Osteoblast (primary cell): ENCODE measurements at regions not wholly inside any gene's neighbourhood (a gene's known extent, or its start where the extent isn't known, plus 50 kb on each side); places are given as distances from the start of the nearest gene placed in this dataset.

Experiments used
- DNase-seq: peaks from one replicate; pipeline ENCODE4 v3.0.0; 2011; ENCODE audit warnings: low spot score, mixed read lengths; ENCODE audit not compliant: insufficient read length; ENCODE audit errors: missing footprints
- H2AFZ ChIP-seq: 2 replicates; pipeline ENCODE4 v1.6.0; 2011; ENCODE audit warnings: mild to moderate bottlenecking, low read length
- H3K27ac ChIP-seq: 2 replicates; pipeline ENCODE4 v1.5.1; 2011; ENCODE audit warnings: mild to moderate bottlenecking, low read depth, low read length, moderate library complexity
- H3K27me3 ChIP-seq: 2 replicates; pipeline ENCODE4 v1.6.0; 2012; ENCODE audit warnings: mild to moderate bottlenecking, control low read depth, inconsistent platforms, low read length, moderate library complexity; ENCODE audit not compliant: insufficient read depth
- H3K36me3 ChIP-seq: 2 replicates; pipeline ENCODE4 v1.5.1; 2011; ENCODE audit warnings: mild to moderate bottlenecking, low read length, control low read depth, moderate library complexity; ENCODE audit not compliant: insufficient read depth
- H3K4me1 ChIP-seq: 2 replicates; pipeline ENCODE4 v1.5.1; 2011; ENCODE audit warnings: mild to moderate bottlenecking, low read length, control low read depth, moderate library complexity; ENCODE audit not compliant: insufficient read depth
- H3K4me2 ChIP-seq: 2 replicates; pipeline ENCODE4 v1.6.0; 2011; ENCODE audit warnings: mild to moderate bottlenecking, low read length; ENCODE audit not compliant: insufficient read depth
- H3K4me3 ChIP-seq: fragments of 200-600 bp; sonication (generic); 3 replicates; pipeline ENCODE4 v1.5.1; 2012; ENCODE audit warnings: mild to moderate bottlenecking, low read length, inconsistent platforms; ENCODE audit not compliant: insufficient read depth
- H3K79me2 ChIP-seq: 2 replicates; pipeline ENCODE4 v1.6.0; 2012; ENCODE audit warnings: mild to moderate bottlenecking, low read length, control low read depth, inconsistent platforms; ENCODE audit not compliant: insufficient read depth
- H3K9me3 ChIP-seq: 2 replicates; pipeline ENCODE4 v1.5.1; 2011; ENCODE audit warnings: low read depth, low read length, control low read depth
- H4K20me1 ChIP-seq: 2 replicates; pipeline ENCODE4 v1.6.0; 2012; ENCODE audit warnings: mild to moderate bottlenecking, low read length, control low read depth; ENCODE audit not compliant: insufficient read depth
- TF ChIP-seq, protein P1 (sequence below): IDR thresholded peaks from 2 replicates; pipeline ENCODE4 v1.5.1; 2011; ENCODE audit warnings: mild to moderate bottlenecking, low read depth, low read length, moderate library complexity; ENCODE audit errors: extremely low read depth

DNA sequence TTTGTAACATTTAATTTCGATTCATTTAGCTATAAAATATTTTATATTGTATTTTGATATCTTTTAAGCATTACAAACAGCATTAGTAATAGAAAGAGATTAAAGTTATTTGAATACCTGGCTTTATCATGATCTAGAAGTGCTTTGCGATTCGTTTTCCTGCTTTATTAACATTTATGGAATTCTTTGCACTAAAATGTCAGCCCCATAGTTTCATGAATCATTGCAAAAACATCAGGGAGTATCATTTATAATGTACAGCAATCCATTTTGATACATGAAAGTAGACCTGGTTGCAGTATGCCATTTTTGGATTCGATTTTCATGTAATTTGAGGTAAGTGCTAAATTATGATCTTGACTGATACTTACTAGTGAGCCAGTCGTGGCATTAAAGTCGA, 108.0 kb upstream of the DPYD start:
- no peak for DNase-seq
- Histone ChIP-seq H3K36me3 (no peaks in the 10 kb centered on the region), H3K4me3 (peak overlapping the region; percentile 27), H3K4me2 (peak overlapping the region; percentile 67), H2AFZ (peak overlapping the region; percentile 17), H3K9me3 (no peaks in the 10 kb centered on the region), H4K20me1 (no peaks in the 10 kb centered on the region), H3K4me1 (peaks cover 32% of the 10 kb centered on the region), H3K27ac (peak overlapping the region; percentile 67), H3K27me3 (no peaks in the 10 kb centered on the region), H3K79me2 (peaks cover 60% of the 10 kb centered on the region)
- TF ChIP-seq, protein P1, sequence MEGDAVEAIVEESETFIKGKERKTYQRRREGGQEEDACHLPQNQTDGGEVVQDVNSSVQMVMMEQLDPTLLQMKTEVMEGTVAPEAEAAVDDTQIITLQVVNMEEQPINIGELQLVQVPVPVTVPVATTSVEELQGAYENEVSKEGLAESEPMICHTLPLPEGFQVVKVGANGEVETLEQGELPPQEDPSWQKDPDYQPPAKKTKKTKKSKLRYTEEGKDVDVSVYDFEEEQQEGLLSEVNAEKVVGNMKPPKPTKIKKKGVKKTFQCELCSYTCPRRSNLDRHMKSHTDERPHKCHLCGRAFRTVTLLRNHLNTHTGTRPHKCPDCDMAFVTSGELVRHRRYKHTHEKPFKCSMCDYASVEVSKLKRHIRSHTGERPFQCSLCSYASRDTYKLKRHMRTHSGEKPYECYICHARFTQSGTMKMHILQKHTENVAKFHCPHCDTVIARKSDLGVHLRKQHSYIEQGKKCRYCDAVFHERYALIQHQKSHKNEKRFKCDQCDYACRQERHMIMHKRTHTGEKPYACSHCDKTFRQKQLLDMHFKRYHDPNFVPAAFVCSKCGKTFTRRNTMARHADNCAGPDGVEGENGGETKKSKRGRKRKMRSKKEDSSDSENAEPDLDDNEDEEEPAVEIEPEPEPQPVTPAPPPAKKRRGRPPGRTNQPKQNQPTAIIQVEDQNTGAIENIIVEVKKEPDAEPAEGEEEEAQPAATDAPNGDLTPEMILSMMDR = no peak

DNA sequence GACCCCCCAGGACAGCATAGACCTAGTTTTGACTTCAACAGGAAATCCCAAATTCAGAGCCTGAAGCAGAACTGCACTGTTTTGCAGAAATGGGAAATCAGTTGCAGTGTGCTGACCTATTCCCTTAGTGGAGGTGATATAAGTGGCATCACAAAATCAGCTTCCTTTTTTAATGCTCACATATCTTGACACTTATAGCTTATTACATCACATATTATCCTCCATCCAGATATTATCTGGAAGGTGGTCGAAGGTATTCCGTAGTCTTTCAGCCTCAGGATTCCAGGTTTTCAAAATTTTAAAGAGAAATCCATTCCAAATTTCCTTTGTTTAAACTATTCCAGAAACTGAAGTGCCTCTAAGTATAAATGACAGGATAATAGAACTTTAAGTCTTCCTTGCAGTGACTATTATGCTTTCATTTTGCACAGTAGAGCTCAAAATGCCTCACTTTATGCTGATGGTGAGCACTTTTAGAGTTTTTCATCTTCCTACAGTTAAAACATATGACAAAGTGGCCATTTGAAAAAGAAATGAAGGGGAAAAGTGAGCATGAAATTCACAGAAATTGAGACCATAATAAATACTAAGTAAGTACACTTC, 106.4 kb upstream of the DPYD start:
- no peaks in the 10 kb centered on the region for H3K27me3 ChIP-seq
- H3K36me3 ChIP-seq = no peaks in the 10 kb centered on the region
- TF ChIP-seq, protein P1 = no peak
- H2AFZ ChIP-seq = peak overlapping the region; percentile 32
- H3K79me2 ChIP-seq = peaks cover 52% of the 10 kb centered on the region
- no peaks in the 10 kb centered on the region for H3K9me3 ChIP-seq
- no peak overlapping the region for H3K4me3 ChIP-seq
- H4K20me1 ChIP-seq = no peaks in the 10 kb centered on the region
- H3K4me1 ChIP-seq = peaks cover 31% of the 10 kb centered on the region
- peak overlapping the region; percentile 61 for H3K4me2 ChIP-seq
- DNase-seq = no peak
- peak overlapping the region; percentile 26 for H3K27ac ChIP-seq

DNA sequence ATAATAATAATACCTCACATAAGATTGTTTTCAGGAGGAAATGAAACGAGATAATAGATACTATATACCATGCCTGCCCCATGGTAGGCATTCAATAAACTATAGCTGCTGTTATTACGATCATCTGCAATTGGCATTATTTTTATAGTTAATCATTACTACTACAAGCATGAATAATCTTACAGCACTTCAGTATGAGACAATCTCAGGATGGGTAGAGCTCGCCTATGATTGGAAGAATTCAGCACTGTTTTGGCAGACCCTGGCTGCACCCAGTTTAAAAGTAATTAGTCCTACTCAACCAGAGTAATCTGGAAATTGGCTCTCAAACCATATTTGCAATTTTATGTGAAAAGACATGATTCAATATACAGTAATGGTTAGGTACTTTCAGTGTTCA, 105.0 kb upstream of the DPYD start:
- Histone ChIP-seq H3K4me2 (no peak overlapping the region), H3K9me3 (no peaks in the 10 kb centered on the region), H3K27ac (no peak overlapping the region), H2AFZ (no peak overlapping the region), H3K4me3 (no peak overlapping the region), H3K36me3 (no peaks in the 10 kb centered on the region), H3K27me3 (no peaks in the 10 kb centered on the region), H3K79me2 (peaks cover 48% of the 10 kb centered on the region), H3K4me1 (peaks cover 24% of the 10 kb centered on the region), H4K20me1 (no peaks in the 10 kb centered on the region)
- no peak for DNase-seq
- TF ChIP-seq, protein P1 = no peak

DNA sequence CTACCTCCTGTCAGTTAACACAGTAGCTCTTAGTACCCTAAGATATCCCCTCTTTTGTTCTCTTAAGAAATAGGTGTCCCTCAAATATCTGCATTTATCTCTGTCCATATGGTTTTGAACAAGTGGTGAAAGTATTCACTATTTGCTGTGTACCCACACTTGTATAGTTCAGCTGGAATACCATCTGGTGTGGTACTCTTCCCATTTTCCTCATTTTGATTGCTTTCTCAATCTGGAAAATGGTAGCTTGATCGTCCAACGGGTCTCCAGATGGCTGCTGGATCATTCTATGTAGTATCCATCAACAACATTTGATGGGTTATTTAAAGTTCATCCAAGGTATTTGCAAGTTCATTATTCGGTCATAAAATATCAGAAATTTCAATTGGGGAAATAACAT, 100.3 kb upstream of the DPYD start:
- Histone ChIP-seq H2AFZ (no peak overlapping the region), H3K4me2 (no peak overlapping the region), H3K4me3 (no peak overlapping the region), H3K79me2 (peaks cover 22% of the 10 kb centered on the region), H3K27me3 (no peaks in the 10 kb centered on the region), H4K20me1 (no peaks in the 10 kb centered on the region), H3K27ac (no peak overlapping the region), H3K9me3 (no peaks in the 10 kb centered on the region), H3K4me1 (peaks cover 4% of the 10 kb centered on the region), H3K36me3 (no peaks in the 10 kb centered on the region)
- TF ChIP-seq, protein P1 = no peak
- no peak for DNase-seq
